ENCODE measurements at regions not wholly inside any gene's neighbourhood (a gene's known extent, or its start where the extent isn't known, plus 50 kb on each side); places are given as distances from the start of the nearest gene placed in this dataset.

GRCh38 chr18:24982831-24983230 lies 369.1 kb downstream of the ZNF521 start (continued):
- no peak for TF ChIP-seq CHD7 (IDR thresholded peaks at IDR 0.05; ENCODE audit: insufficient replicate concordance, low read length)
- TF ChIP-seq TEAD4 (IDR thresholded peaks at IDR 0.05; ENCODE audit: low read depth, low read length) = no peak
- no peak for TF ChIP-seq RBBP5 (IDR thresholded peaks at IDR 0.05; ENCODE audit: borderline replicate concordance, low read depth, low read length)
- TF ChIP-seq RAD21 (IDR thresholded peaks at IDR 0.05 in 1 of 2, conservative IDR thresholded peaks at IDR 0.05 in 1 of 2; ENCODE audit: low read depth in 2 of 2, low read length in 2 of 2) = no peak
- TF ChIP-seq POLR2A (IDR thresholded peaks at IDR 0.05; ENCODE audit: control extremely low read depth in 1 of 2, low read depth in 2 of 2, low read length in 2 of 2) = no peak
- no peak for TF ChIP-seq SP4 (IDR thresholded peaks at IDR 0.05; ENCODE audit: low read length)
- TF ChIP-seq ATF3 (IDR thresholded peaks at IDR 0.05; ENCODE audit: insufficient read depth, low read depth, low read length) = no peak
- TF ChIP-seq SIN3A (conservative IDR thresholded peaks at IDR 0.05 in 1 of 2, IDR thresholded peaks at IDR 0.05 in 1 of 2; ENCODE audit: low read depth in 1 of 2, low read length in 2 of 2) = no peak
- no peak for TF ChIP-seq SAP30 (IDR thresholded peaks at IDR 0.05; ENCODE audit: insufficient read depth, insufficient replicate concordance, low read length)
- TF ChIP-seq NANOG (IDR thresholded peaks at IDR 0.05; ENCODE audit: insufficient read depth, low read depth, low read length, poor library complexity, severe bottlenecking) = no peak
- TF ChIP-seq BACH1 (IDR thresholded peaks at IDR 0.05; ENCODE audit: low read length) = no peak
